ENCODE measurements at regions not wholly inside any gene's neighbourhood (a gene's known extent, or its start where the extent isn't known, plus 50 kb on each side); places are given as distances from the start of the nearest gene placed in this dataset.

GRCh38 chr12:92465786-92466295, 236.9 kb upstream of the PLEKHG7 start:
- no peak for DNase-seq (ENCODE audit: low spot score)

GRCh38 chr12:92464911-92465310, 237.9 kb upstream of the PLEKHG7 start:
- DNase-seq (ENCODE audit: low spot score) = no peak

GRCh38 chr12:92463171-92463570, 239.6 kb upstream of the PLEKHG7 start:
- DNase-seq (ENCODE audit: low spot score) = no peak

- DNase-seq (ENCODE audit: low spot score) = no peak
These were observed 240.3 kb upstream of the PLEKHG7 start for GRCh38 chr12:92462527-92462926.

GRCh38 chr12:92462049-92462448, 240.7 kb upstream of the PLEKHG7 start:
- DNase-seq (ENCODE audit: low spot score) = no peak

GRCh38 chr12:92459850-92460249, 242.9 kb upstream of the PLEKHG7 start:
- no peak for DNase-seq (ENCODE audit: low spot score)

GRCh38 chr12:92458996-92459395, 243.8 kb upstream of the PLEKHG7 start:
- no peak for DNase-seq (ENCODE audit: low spot score)

GRCh38 chr12:92457458-92458180, 245.2 kb upstream of the PLEKHG7 start:
- no peak for DNase-seq (ENCODE audit: low spot score)

GRCh38 chr12:92452763-92453162, 250.0 kb upstream of the PLEKHG7 start:
- no peak for DNase-seq (ENCODE audit: low spot score)

GRCh38 chr12:92446083-92446460, 256.7 kb upstream of the PLEKHG7 start:
- no peak for DNase-seq (ENCODE audit: low spot score)

- no peak for DNase-seq (ENCODE audit: low spot score)
These were observed 257.3 kb upstream of the PLEKHG7 start for GRCh38 chr12:92445253-92446082.

GRCh38 chr12:92444763-92445162, 258.0 kb upstream of the PLEKHG7 start:
- DNase-seq (ENCODE audit: low spot score) = no peak

- DNase-seq (ENCODE audit: low spot score) = no peak
These were observed 260.0 kb upstream of the PLEKHG7 start for GRCh38 chr12:92442782-92443181.

GRCh38 chr12:92440072-92440471, 262.7 kb upstream of the PLEKHG7 start:
- DNase-seq (ENCODE audit: low spot score) = no peak

GRCh38 chr12:92439420-92439805, 263.4 kb upstream of the PLEKHG7 start:
- peak; percentile 84 for DNase-seq (ENCODE audit: low spot score)

- peak; percentile 3 for DNase-seq (ENCODE audit: low spot score)
These were observed 264.0 kb upstream of the PLEKHG7 start for GRCh38 chr12:92438641-92439419.

GRCh38 chr12:92437452-92437851, 265.3 kb upstream of the PLEKHG7 start:
- no peak for DNase-seq (ENCODE audit: low spot score)

- DNase-seq (ENCODE audit: low spot score) = no peak
These were observed 265.9 kb upstream of the PLEKHG7 start for GRCh38 chr12:92436856-92437255.

GRCh38 chr12:92434607-92435025, 268.2 kb upstream of the PLEKHG7 start:
- no peak for DNase-seq (ENCODE audit: low spot score)

- DNase-seq (ENCODE audit: low spot score) = no peak
These were observed 269.9 kb upstream of the PLEKHG7 start for GRCh38 chr12:92432724-92433441.

GRCh38 chr12:92431146-92431545, 271.6 kb upstream of the PLEKHG7 start:
- DNase-seq (ENCODE audit: low spot score) = no peak

GRCh38 chr12:92426332-92426731, 276.5 kb upstream of the PLEKHG7 start:
- DNase-seq (ENCODE audit: low spot score) = no peak
